ENCODE measurements at regions not wholly inside any gene's neighbourhood (a gene's known extent, or its start where the extent isn't known, plus 50 kb on each side); places are given as distances from the start of the nearest gene placed in this dataset.

- H3K36me3 ChIP-seq (ENCODE audit: control insufficient read depth in 1 of 2, insufficient read depth in 2 of 2, low read length in 2 of 2): no peaks in the 10 kb centered on the region
- H3K9me3 ChIP-seq (ENCODE audit: control insufficient read depth in 1 of 2, low read length in 2 of 2): no peaks in the 10 kb centered on the region
- no peaks in the 10 kb centered on the region for H3K27me3 ChIP-seq (ENCODE audit: low read depth, low read length)
- no peak overlapping the region for H3K27ac ChIP-seq (ENCODE audit: low read length)
- H3K4me3 ChIP-seq (ENCODE audit: low read depth in 1 of 2, low read length in 2 of 2): no peak overlapping the region
- H3K4me1 ChIP-seq (ENCODE audit: control insufficient read depth in 1 of 2, insufficient read depth in 2 of 2, low read length in 2 of 2): no peaks in the 10 kb centered on the region
Measured at GRCh38 chr14:87160989-87161388, 832.0 kb downstream of the GALC start.

GRCh38 chr14:87158283-87158682 lies 834.7 kb downstream of the GALC start:
- no peaks in the 10 kb centered on the region for H3K27me3 ChIP-seq (ENCODE audit: low read depth, low read length)
- no peak overlapping the region for H3K27ac ChIP-seq (ENCODE audit: low read length)
- H3K4me3 ChIP-seq (ENCODE audit: low read depth in 1 of 2, low read length in 2 of 2): no peak overlapping the region
- no peaks in the 10 kb centered on the region for H3K9me3 ChIP-seq (ENCODE audit: control insufficient read depth in 1 of 2, low read length in 2 of 2)
- H3K4me1 ChIP-seq (ENCODE audit: control insufficient read depth in 1 of 2, insufficient read depth in 2 of 2, low read length in 2 of 2): no peaks in the 10 kb centered on the region
- no peaks in the 10 kb centered on the region for H3K36me3 ChIP-seq (ENCODE audit: control insufficient read depth in 1 of 2, insufficient read depth in 2 of 2, low read length in 2 of 2)

- H3K27me3 ChIP-seq (ENCODE audit: low read depth, low read length): no peaks in the 10 kb centered on the region
- H3K4me1 ChIP-seq (ENCODE audit: control insufficient read depth in 1 of 2, insufficient read depth in 2 of 2, low read length in 2 of 2): no peaks in the 10 kb centered on the region
- H3K9me3 ChIP-seq (ENCODE audit: control insufficient read depth in 1 of 2, low read length in 2 of 2): no peaks in the 10 kb centered on the region
- no peak overlapping the region for H3K4me3 ChIP-seq (ENCODE audit: low read depth in 1 of 2, low read length in 2 of 2)
- no peak overlapping the region for H3K27ac ChIP-seq (ENCODE audit: low read length)
- no peaks in the 10 kb centered on the region for H3K36me3 ChIP-seq (ENCODE audit: control insufficient read depth in 1 of 2, insufficient read depth in 2 of 2, low read length in 2 of 2)
Measured at GRCh38 chr14:87156878-87157277, 836.1 kb downstream of the GALC start.

GRCh38 chr14:87155856-87156488 lies 837.0 kb downstream of the GALC start:
- Histone ChIP-seq H3K4me1 (ENCODE audit: control insufficient read depth in 1 of 2, insufficient read depth in 2 of 2, low read length in 2 of 2) (no peaks in the 10 kb centered on the region), H3K9me3 (ENCODE audit: control insufficient read depth in 1 of 2, low read length in 2 of 2) (no peaks in the 10 kb centered on the region), H3K27ac (ENCODE audit: low read length) (no peak overlapping the region)

DNA sequence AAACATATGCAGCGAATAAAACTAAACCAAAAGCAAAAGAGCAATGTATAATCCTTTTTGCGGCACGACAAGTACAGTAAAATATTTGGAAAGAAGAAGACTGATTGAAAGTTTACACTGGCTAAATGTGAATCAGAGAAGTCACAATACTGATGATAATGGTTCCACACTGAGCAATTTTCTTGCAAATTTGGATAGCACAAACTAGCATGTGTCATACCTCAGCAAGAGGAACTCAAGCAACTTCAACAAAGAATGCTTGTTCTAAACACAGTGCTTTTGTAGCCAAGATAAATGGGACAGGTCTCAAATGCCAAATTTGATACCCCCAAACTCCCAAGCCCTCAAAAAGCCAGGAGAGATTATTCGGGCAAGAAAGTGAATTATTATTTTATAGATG lies 839.1 kb downstream of the GALC start:
- Histone ChIP-seq H3K9me3 (ENCODE audit: control insufficient read depth in 1 of 2, low read length in 2 of 2) (no peaks in the 10 kb centered on the region), H3K27me3 (ENCODE audit: low read depth, low read length) (no peaks in the 10 kb centered on the region), H3K4me1 (ENCODE audit: control insufficient read depth in 1 of 2, insufficient read depth in 2 of 2, low read length in 2 of 2) (no peaks in the 10 kb centered on the region), H3K4me3 (ENCODE audit: low read depth in 1 of 2, low read length in 2 of 2) (no peak overlapping the region), H3K36me3 (ENCODE audit: control insufficient read depth in 1 of 2, insufficient read depth in 2 of 2, low read length in 2 of 2) (no peaks in the 10 kb centered on the region), H3K27ac (ENCODE audit: low read length) (no peak overlapping the region)

More at GRCh38 chr14:87155856-87156488, 837.0 kb downstream of the GALC start:
- Histone ChIP-seq H3K36me3 (ENCODE audit: control insufficient read depth in 1 of 2, insufficient read depth in 2 of 2, low read length in 2 of 2) (no peaks in the 10 kb centered on the region), H3K27me3 (ENCODE audit: low read depth, low read length) (no peaks in the 10 kb centered on the region), H3K4me3 (ENCODE audit: low read depth in 1 of 2, low read length in 2 of 2) (no peak overlapping the region)

DNA sequence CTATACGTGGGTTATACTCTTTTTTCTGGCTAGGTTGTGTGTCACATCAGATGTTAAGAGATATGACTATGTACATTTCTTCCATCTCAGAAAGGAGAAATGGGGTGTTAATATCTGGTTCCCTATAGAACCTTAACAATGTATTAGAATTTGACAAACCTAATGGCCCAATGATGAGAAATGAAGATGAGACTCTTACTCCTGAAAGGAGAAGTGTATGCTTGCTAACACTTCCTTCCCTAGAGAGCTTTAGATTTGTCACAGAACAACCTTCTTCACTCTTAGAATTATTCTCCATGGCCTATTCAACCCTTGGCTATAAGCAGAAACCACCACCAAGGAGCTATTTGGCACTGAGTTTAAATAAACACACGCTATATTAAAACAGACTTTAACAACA lies 839.6 kb downstream of the GALC start:
- Histone ChIP-seq H3K27ac (ENCODE audit: low read length) (no peak overlapping the region), H3K27me3 (ENCODE audit: low read depth, low read length) (no peaks in the 10 kb centered on the region), H3K36me3 (ENCODE audit: control insufficient read depth in 1 of 2, insufficient read depth in 2 of 2, low read length in 2 of 2) (no peaks in the 10 kb centered on the region), H3K9me3 (ENCODE audit: control insufficient read depth in 1 of 2, low read length in 2 of 2) (no peaks in the 10 kb centered on the region), H3K4me3 (ENCODE audit: low read depth in 1 of 2, low read length in 2 of 2) (no peak overlapping the region), H3K4me1 (ENCODE audit: control insufficient read depth in 1 of 2, insufficient read depth in 2 of 2, low read length in 2 of 2) (no peaks in the 10 kb centered on the region)

- Histone ChIP-seq H3K9me3 (ENCODE audit: control insufficient read depth in 1 of 2, low read length in 2 of 2) (no peaks in the 10 kb centered on the region), H3K4me1 (ENCODE audit: control insufficient read depth in 1 of 2, insufficient read depth in 2 of 2, low read length in 2 of 2) (no peaks in the 10 kb centered on the region), H3K27ac (ENCODE audit: low read length) (no peak overlapping the region), H3K4me3 (ENCODE audit: low read depth in 1 of 2, low read length in 2 of 2) (no peak overlapping the region), H3K36me3 (ENCODE audit: control insufficient read depth in 1 of 2, insufficient read depth in 2 of 2, low read length in 2 of 2) (no peaks in the 10 kb centered on the region), H3K27me3 (ENCODE audit: low read depth, low read length) (no peaks in the 10 kb centered on the region)
Measured at GRCh38 chr14:87152693-87153092, 840.3 kb downstream of the GALC start.

- H3K27me3 ChIP-seq (ENCODE audit: low read depth, low read length): no peaks in the 10 kb centered on the region
- no peaks in the 10 kb centered on the region for H3K4me1 ChIP-seq (ENCODE audit: control insufficient read depth in 1 of 2, insufficient read depth in 2 of 2, low read length in 2 of 2)
- no peak overlapping the region for H3K4me3 ChIP-seq (ENCODE audit: low read depth in 1 of 2, low read length in 2 of 2)
- H3K36me3 ChIP-seq (ENCODE audit: control insufficient read depth in 1 of 2, insufficient read depth in 2 of 2, low read length in 2 of 2): no peaks in the 10 kb centered on the region
- H3K9me3 ChIP-seq (ENCODE audit: control insufficient read depth in 1 of 2, low read length in 2 of 2): no peaks in the 10 kb centered on the region
- no peak overlapping the region for H3K27ac ChIP-seq (ENCODE audit: low read length)
Measured at GRCh38 chr14:87149583-87150354, 843.2 kb downstream of the GALC start.

DNA sequence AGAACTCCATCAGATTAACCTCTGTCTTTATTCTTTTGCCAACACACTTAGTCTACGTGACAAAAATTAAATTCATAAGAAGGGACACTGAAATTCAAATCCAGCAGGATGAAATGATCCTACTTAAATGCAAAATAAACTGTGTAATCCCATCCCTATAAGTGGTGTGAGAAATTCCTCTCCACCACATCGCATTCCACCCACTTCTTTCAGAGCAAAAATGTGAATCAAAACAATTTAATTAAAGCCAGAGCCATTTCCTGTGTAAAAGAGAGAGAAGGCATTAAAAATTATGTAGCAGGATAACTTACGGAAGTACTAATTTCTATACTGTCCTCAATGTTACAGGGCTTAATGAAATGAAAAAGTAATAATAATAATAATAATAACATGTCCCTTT lies 844.3 kb downstream of the GALC start:
- no peaks in the 10 kb centered on the region for H3K27me3 ChIP-seq (ENCODE audit: low read depth, low read length)
- H3K4me1 ChIP-seq (ENCODE audit: control insufficient read depth in 1 of 2, insufficient read depth in 2 of 2, low read length in 2 of 2): no peaks in the 10 kb centered on the region
- no peaks in the 10 kb centered on the region for H3K9me3 ChIP-seq (ENCODE audit: control insufficient read depth in 1 of 2, low read length in 2 of 2)
- no peaks in the 10 kb centered on the region for H3K36me3 ChIP-seq (ENCODE audit: control insufficient read depth in 1 of 2, insufficient read depth in 2 of 2, low read length in 2 of 2)
- H3K27ac ChIP-seq (ENCODE audit: low read length): no peak overlapping the region
- H3K4me3 ChIP-seq (ENCODE audit: low read depth in 1 of 2, low read length in 2 of 2): no peak overlapping the region

DNA sequence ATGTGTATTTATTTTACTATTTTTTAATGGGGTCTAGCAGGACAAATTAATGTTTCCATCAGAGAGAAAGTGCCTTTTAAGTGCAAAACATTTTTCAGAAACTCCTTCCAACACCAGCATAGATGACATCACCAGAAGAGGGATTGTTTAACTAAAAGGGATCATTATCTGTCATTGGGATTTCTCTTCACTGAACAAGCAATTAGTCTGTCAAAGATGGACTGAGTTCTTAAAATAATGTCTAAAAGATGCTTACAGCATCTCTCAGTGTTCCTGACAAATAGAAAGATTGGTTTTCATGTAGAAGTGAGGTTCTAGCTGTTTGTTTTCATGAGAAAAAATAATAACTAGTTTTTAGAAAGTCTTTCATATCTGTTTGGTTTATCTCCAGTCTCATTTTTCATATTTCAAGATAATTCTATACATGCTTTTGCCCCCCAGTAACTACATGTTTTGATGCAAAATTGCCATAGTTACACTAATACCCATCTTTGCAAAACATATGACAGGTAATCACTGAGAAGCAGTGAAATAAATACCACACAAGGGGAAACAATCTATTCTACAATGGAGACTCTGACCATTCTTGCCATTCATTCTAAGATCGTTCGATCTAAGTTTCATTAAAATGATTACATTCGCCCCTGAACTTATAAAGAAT lies 850.3 kb downstream of the GALC start:
- H3K27me3 ChIP-seq (ENCODE audit: low read depth, low read length): no peaks in the 10 kb centered on the region
- no peak overlapping the region for H3K27ac ChIP-seq (ENCODE audit: low read length)
- no peak overlapping the region for H3K4me3 ChIP-seq (ENCODE audit: low read depth in 1 of 2, low read length in 2 of 2)
- H3K9me3 ChIP-seq (ENCODE audit: control insufficient read depth in 1 of 2, low read length in 2 of 2): no peaks in the 10 kb centered on the region
- peaks cover 0 to 7% of the 10 kb centered on the region in 2 donors for H3K4me1 ChIP-seq (ENCODE audit: control insufficient read depth in 1 of 2, insufficient read depth in 2 of 2, low read length in 2 of 2)
- H3K36me3 ChIP-seq (ENCODE audit: control insufficient read depth in 1 of 2, insufficient read depth in 2 of 2, low read length in 2 of 2): no peaks in the 10 kb centered on the region

DNA sequence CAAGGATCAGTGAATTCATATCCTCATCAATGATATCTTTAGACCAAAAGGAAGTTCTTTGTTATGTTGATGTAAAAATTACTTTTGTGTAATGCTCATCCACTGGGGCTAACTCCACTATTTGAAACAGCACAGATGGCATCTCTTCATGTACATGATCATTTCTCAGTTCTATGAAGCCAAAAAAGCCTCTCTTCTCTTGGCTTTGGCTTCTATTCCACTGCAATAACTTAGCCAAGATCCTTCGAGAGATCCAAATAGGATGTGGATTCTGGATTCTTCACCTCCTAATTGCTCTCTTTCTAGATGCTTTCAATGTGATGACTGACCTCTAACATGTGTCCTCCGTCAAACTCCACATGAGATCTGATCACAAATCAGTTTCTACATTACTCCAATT lies 851.2 kb downstream of the GALC start:
- Histone ChIP-seq H3K36me3 (ENCODE audit: control insufficient read depth in 1 of 2, insufficient read depth in 2 of 2, low read length in 2 of 2) (no peaks in the 10 kb centered on the region), H3K9me3 (ENCODE audit: control insufficient read depth in 1 of 2, low read length in 2 of 2) (no peaks in the 10 kb centered on the region), H3K4me1 (ENCODE audit: control insufficient read depth in 1 of 2, insufficient read depth in 2 of 2, low read length in 2 of 2) (peaks cover 0 to 7% of the 10 kb centered on the region in 2 donors), H3K27me3 (ENCODE audit: low read depth, low read length) (no peaks in the 10 kb centered on the region), H3K27ac (ENCODE audit: low read length) (no peak overlapping the region), H3K4me3 (ENCODE audit: low read depth in 1 of 2, low read length in 2 of 2) (no peak overlapping the region)

Measured in muscle layer of duodenum (tissue), 2 donors.